ENCODE measurements at regions not wholly inside any gene's neighbourhood (a gene's known extent, or its start where the extent isn't known, plus 50 kb on each side); places are given as distances from the start of the nearest gene placed in this dataset.
A peak's percentile ranks its signal among the peaks of the same experiment; 100 is the strongest.

GRCh38 chr4:120524237-120524636 is 398.3 kb downstream of the PRDM5 start:
- H3K4me3 ChIP-seq, result no peak overlapping the region
- H3K36me3 ChIP-seq (ENCODE audit: insufficient read depth in 1 of 2, low read depth in 1 of 2), result no peaks in the 10 kb centered on the region
- no peak for TF ChIP-seq CTCF (IDR thresholded peaks at IDR 0.05)
- no peak overlapping the region for H3K27ac ChIP-seq
- H3K27me3 ChIP-seq (ENCODE audit: insufficient read depth in 3 of 3, low read length in 2 of 3), result no peaks in the 10 kb centered on the region
- no peak for ATAC-seq
- 65 to 70% (median 66%) methylated on average over 2 of the region's 2 CpGs for WGBS, 3 donors
- intact Hi-C loops (cut with DNase I), result no loop called here
- peaks cover 2% of the 10 kb centered on the region for H3K9me3 ChIP-seq
- no peak for DNase-seq
- H3K4me1 ChIP-seq, result no peaks in the 10 kb centered on the region

- DNase-seq, result no peak
- ATAC-seq, result no peak
- Histone ChIP-seq H3K4me3 (no peak overlapping the region), H3K27me3 (ENCODE audit: insufficient read depth in 3 of 3, low read length in 2 of 3) (no peaks in the 10 kb centered on the region), H3K27ac (no peak overlapping the region), H3K36me3 (ENCODE audit: insufficient read depth in 1 of 2, low read depth in 1 of 2) (no peaks in the 10 kb centered on the region), H3K9me3 (peaks cover 2% of the 10 kb centered on the region), H3K4me1 (no peaks in the 10 kb centered on the region)
- TF ChIP-seq CTCF (IDR thresholded peaks at IDR 0.05), result no peak
- 87 to 91% (median 90%) methylated on average over 2 of the region's 2 CpGs for WGBS, 3 donors
- intact Hi-C loops (cut with DNase I), result no loop called here
These were observed 401.8 kb downstream of the PRDM5 start for GRCh38 chr4:120520761-120521160.

- 56 to 67% (median 59%) methylated on average over 3 of the region's 3 CpGs for WGBS, 3 donors
- Histone ChIP-seq H3K4me1 (no peaks in the 10 kb centered on the region), H3K27ac (no peak overlapping the region), H3K36me3 (ENCODE audit: insufficient read depth in 1 of 2, low read depth in 1 of 2) (no peaks in the 10 kb centered on the region), H3K4me3 (no peak overlapping the region), H3K27me3 (ENCODE audit: insufficient read depth in 3 of 3, low read length in 2 of 3) (no peaks in the 10 kb centered on the region), H3K9me3 (peaks cover 7% of the 10 kb centered on the region)
- ATAC-seq, result peak; percentile 25 to 75 (median 62)
- DNase-seq, result no peak
- intact Hi-C loops (cut with DNase I), result no loop called here
- TF ChIP-seq CTCF (IDR thresholded peaks at IDR 0.05), result no peak
These were observed 404.6 kb downstream of the PRDM5 start for GRCh38 chr4:120517966-120518365.

- no peak for DNase-seq
- H3K4me1 ChIP-seq, result peaks cover 4% of the 10 kb centered on the region
- no peak for TF ChIP-seq CTCF (IDR thresholded peaks at IDR 0.05)
- WGBS, 3 donors, result 80 to 84% (median 83%) methylated on average over 1 of the region's 1 CpG
- no peaks in the 10 kb centered on the region for H3K36me3 ChIP-seq (ENCODE audit: insufficient read depth in 1 of 2, low read depth in 1 of 2)
- intact Hi-C loops (cut with DNase I), result no loop called here
- H3K4me3 ChIP-seq, result no peak overlapping the region
- H3K27ac ChIP-seq, result no peak overlapping the region
- no peak for ATAC-seq
- H3K9me3 ChIP-seq, result peaks cover 6% of the 10 kb centered on the region
- no peaks in the 10 kb centered on the region for H3K27me3 ChIP-seq (ENCODE audit: insufficient read depth in 3 of 3, low read length in 2 of 3)
These were observed 412.8 kb downstream of the PRDM5 start for GRCh38 chr4:120509719-120510118.

GRCh38 chr4:120509222-120509621 is 413.3 kb downstream of the PRDM5 start:
- H3K27ac ChIP-seq, result no peak overlapping the region
- no peak for ATAC-seq
- WGBS, 3 donors, result 45 to 55% (median 53%) methylated on average over 4 of the region's 4 CpGs
- H3K4me1 ChIP-seq, result peaks cover 4% of the 10 kb centered on the region
- TF ChIP-seq CTCF (IDR thresholded peaks at IDR 0.05), result no peak
- H3K9me3 ChIP-seq, result peaks cover 6% of the 10 kb centered on the region
- H3K36me3 ChIP-seq (ENCODE audit: insufficient read depth in 1 of 2, low read depth in 1 of 2), result no peaks in the 10 kb centered on the region
- intact Hi-C loops (cut with DNase I), result no loop called here
- H3K27me3 ChIP-seq (ENCODE audit: insufficient read depth in 3 of 3, low read length in 2 of 3), result no peaks in the 10 kb centered on the region
- no peak for DNase-seq
- no peak overlapping the region for H3K4me3 ChIP-seq
